ENCODE measurements at regions not wholly inside any gene's neighbourhood (a gene's known extent, or its start where the extent isn't known, plus 50 kb on each side); places are given as distances from the start of the nearest gene placed in this dataset.

DNA sequence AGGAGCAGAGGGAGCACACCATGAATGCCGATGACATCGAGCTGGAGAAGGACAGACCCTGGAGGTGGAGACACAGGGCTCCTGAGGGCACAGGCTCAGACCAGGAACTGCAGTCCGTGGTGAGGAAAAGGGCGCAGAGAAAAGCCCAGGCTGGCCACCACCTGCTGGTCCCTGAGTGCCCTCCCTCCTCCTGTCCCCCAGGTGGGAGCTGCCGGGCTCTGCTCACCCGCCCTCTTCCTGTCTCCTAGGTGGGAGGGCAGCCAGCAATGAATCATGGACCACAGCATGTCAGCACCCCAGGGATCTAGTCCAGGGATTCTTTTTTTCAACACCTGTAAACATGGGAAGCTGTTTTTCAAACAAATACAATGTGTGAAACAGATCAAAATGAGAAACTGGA, 94.6 kb upstream of the ARHGEF7 start:
- TF ChIP-seq, protein P1, sequence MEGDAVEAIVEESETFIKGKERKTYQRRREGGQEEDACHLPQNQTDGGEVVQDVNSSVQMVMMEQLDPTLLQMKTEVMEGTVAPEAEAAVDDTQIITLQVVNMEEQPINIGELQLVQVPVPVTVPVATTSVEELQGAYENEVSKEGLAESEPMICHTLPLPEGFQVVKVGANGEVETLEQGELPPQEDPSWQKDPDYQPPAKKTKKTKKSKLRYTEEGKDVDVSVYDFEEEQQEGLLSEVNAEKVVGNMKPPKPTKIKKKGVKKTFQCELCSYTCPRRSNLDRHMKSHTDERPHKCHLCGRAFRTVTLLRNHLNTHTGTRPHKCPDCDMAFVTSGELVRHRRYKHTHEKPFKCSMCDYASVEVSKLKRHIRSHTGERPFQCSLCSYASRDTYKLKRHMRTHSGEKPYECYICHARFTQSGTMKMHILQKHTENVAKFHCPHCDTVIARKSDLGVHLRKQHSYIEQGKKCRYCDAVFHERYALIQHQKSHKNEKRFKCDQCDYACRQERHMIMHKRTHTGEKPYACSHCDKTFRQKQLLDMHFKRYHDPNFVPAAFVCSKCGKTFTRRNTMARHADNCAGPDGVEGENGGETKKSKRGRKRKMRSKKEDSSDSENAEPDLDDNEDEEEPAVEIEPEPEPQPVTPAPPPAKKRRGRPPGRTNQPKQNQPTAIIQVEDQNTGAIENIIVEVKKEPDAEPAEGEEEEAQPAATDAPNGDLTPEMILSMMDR (conservative IDR thresholded peaks at IDR 0.05; ENCODE audit: low read depth, low read length), result no peak
- no peak overlapping the region for H3K4me3 ChIP-seq (ENCODE audit: low read depth, low read length)
- no peak for DNase-seq (ENCODE audit: low read depth)

DNA sequence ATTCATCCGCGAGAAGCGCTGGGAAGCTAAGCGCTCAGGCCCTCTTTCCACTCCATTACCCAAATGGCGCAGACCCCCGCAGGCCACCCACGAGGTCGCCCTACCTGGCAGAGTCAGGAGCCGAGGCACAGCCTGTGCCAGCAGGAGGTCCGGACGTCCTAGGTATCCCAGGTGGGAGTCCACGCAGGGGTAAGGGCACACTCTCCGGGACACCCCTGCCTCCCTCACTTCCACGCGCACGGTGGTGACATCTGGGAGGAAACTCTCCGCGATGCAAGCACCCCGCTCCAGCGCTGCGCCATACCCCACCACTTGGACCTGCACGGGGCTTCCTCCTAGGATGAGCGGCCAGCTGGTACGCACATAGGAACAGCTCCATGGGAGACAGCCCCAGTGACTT, 95.1 kb upstream of the ARHGEF7 start:
- DNase-seq (ENCODE audit: low read depth), result no peak
- no peak overlapping the region for H3K4me3 ChIP-seq (ENCODE audit: low read depth, low read length)
- TF ChIP-seq, protein P1 (conservative IDR thresholded peaks at IDR 0.05; ENCODE audit: low read depth, low read length), result no peak

DNA sequence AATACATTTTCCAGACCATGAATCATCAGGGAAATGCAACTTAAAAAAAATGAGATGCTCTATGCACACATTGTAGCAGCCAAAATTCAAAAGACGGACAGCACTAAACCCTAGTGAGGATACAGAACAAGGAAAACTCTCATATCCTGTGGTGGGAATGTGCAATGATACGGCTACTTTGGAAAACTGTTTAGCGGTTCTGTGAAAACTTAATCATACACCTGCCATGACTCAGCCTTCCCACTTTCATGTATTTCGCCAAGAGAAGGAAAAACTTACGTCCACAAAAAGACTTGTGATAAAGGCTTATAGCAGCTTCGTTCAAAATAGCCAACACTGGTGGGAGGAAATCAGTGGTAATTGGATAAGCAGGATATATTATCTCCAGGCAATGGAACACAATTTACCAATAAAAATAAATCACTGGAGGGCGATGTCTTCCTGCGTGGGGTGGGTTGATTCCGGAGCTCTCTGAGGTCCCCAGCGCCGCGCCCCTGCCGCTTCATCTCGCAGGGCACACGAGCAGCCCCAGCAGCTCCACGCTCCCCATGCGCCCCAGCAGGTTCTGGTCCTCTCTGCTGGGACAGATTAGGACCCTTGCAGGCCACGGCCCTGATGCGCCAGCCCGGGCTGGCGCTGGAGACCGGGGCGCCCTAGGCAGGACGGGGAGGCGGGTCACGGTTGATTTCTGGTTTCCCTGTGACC, 97.2 kb upstream of the ARHGEF7 start:
- no peak for DNase-seq (ENCODE audit: low read depth)
- no peak overlapping the region for H3K4me3 ChIP-seq (ENCODE audit: low read depth, low read length)
- TF ChIP-seq, protein P1 (conservative IDR thresholded peaks at IDR 0.05; ENCODE audit: low read depth, low read length), result no peak

DNA sequence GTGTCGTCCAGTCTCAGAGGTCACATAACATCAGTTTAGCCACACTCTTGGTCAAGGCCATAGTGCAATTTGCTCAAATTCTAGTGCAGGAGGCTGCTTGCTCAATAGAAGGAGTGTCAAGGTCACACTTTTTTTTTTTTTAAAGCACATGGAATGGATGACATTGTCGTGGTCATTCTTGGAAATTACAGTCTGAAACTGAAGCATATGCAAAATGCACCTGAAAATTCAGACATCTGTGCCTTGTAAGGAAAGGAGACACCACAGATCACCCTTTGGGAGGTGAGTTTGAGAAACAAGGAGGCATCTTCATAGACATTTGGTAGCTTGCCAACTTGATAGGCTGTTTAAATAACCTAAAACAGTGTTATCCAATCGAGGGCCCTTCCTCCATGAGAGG, 98.3 kb upstream of the ANKRD10 start:
- no peak for DNase-seq (ENCODE audit: low read depth)
- no peak overlapping the region for H3K4me3 ChIP-seq (ENCODE audit: low read depth, low read length)
- TF ChIP-seq, protein P1 (conservative IDR thresholded peaks at IDR 0.05; ENCODE audit: low read depth, low read length), result no peak

DNA sequence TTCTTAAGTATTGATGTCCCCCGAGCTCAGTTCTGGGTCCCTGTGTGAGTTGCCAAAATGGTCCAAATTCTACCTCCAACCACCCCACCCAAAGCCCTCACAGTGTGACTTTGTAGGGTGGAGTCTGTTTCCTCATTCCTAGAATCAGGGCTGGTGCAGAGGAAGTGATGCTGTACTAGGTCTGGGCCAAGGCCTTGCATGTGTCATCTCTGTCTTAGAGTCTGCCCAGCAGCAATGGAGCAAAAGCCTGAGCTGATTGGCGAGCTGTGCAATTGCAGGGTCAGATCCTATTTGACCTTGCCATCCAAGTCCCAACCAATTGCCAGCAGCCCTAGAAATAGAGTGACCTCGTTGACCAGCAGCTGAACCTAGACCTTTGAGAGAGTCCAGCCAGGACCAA, 97.0 kb upstream of the ANKRD10 start:
- no peak overlapping the region for H3K4me3 ChIP-seq (ENCODE audit: low read depth, low read length)
- DNase-seq (ENCODE audit: low read depth), result no peak
- TF ChIP-seq, protein P1 (conservative IDR thresholded peaks at IDR 0.05; ENCODE audit: low read depth, low read length), result no peak

DNA sequence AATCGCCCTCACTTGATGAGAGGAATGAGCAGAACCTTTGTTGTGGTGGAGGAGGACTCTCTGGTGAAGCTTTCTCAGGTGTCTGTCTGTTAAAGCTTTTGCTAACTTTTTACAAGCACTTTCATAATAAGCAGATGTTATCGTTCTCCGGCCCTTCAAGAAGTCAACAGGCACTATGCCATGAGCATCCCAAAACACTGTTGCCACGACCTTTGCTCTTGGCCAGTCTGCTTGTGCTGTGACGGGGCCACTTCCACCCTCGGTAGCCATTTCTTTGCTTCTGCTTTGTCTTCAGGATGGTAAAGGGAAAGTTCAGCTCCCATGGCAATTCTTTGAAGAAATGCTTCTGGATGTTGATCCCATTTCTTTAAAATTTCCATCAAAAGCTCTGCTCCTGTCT, 93.5 kb upstream of the ANKRD10 start:
- TF ChIP-seq, protein P1 (conservative IDR thresholded peaks at IDR 0.05; ENCODE audit: low read depth, low read length), result no peak
- no peak overlapping the region for H3K4me3 ChIP-seq (ENCODE audit: low read depth, low read length)
- no peak for DNase-seq (ENCODE audit: low read depth)

DNA sequence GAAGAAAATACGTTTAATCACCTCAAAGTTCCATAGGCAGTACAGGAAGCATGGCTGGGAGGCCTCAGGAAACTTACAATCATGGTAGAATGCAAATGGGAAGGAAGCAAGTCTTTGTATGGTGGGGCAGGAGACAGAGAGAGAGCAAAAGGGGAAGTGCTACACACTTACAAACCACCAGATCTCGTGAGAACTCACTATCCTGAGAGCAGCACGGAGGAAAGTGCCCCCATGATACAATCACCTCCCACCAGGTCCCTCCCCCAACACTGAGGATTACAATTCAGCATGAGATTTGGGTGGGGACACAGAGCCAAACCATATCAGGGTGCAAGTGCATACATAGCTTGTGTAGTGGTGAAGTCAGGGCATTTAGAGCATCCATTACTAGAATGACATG, 92.3 kb upstream of the ANKRD10 start:
- H3K4me3 ChIP-seq (ENCODE audit: low read depth, low read length), result no peak overlapping the region
- DNase-seq (ENCODE audit: low read depth), result no peak
- TF ChIP-seq, protein P1 (conservative IDR thresholded peaks at IDR 0.05; ENCODE audit: low read depth, low read length), result no peak

Data from epithelial cell of proximal tubule (primary cell).